LHCN-M2 (cell line): ENCODE measurements at regions not wholly inside any gene's neighbourhood (a gene's known extent, or its start where the extent isn't known, plus 50 kb on each side); places are given as distances from the start of the nearest gene placed in this dataset.
"Not testable (repeated sequence)": the region's sequence is repeated elsewhere in the genome, so short reads cannot be mapped to it uniquely, and the experiment has no call there.

Experiments used
- DNase-seq: peaks from one replicate; pipeline ENCODE4 v3.0.0-alpha.2; 2012; ENCODE audit warnings: low read depth

DNA sequence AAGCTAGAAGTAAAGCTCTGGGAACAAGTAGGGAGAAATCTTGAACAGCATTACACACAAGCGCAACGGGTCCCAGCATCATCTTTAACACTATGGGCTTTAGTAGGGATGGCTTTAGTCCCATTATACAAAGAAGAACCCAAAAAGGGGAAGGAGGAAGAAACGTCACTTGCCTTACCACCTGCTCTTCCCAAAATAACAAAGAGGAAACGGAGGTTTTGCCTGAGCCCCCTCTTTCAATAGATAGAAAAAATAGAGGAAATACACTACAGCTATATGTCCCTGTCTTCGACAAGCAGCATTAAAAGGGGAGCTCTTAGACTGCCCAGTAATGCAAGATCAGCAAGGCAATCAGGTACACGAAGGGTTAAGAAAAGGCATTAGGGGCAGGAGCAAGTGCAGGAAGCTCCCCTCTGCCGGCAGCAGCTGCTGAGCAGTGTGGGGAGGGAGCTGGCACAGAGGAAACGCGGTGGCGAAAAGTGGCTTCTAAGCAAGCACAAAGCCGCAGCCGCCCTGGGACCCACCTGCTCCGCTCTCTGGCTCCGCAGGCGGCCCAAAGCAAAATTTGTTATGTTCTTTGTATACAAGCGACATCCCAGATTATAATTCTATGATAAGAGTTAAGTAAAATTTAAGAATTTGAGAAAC, 1172.4 kb downstream of the TMEM121 start:
- DNase-seq, result not testable (repeated sequence)

DNA sequence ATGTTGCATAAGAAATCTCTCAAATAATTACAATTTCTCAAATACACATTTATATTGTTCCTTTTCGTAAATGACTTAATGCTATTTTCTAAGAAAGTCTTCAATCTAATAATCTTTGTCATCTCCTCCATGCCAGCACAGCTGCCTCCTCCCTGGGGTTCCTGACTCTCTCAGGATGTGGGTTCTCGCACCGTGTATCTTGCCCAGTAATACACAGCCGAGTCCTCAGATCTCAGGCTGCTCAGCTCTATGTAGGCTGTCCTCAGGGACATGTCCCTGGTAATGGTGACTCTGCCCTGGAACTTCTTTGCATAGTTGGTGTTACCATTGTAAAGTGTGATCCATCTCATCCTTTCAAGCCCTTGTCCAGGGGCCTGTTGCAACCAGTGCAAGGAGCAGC, 1177.3 kb downstream of the TMEM121 start:
- DNase-seq, result not testable (repeated sequence)

DNA sequence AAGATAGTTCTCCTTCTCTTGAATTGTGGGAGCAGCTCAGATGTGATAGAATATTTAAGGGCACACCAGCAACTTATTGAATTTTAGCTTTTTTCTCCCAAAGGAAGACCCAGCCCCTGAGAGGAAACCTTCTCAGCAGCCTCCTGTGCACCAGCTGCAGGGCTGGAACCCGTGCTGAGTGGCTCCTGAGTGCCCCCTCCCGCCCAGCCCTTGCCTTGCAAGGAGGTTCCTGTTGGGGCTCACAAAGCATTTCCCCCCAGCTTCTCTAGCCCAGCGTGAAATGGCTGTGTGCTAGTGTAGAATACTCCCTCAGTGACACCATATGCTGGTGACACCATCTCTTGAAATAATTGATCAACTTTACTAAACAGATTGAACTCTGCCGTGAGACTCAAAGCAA, 1180.1 kb downstream of the TMEM121 start:
- not testable (repeated sequence) for DNase-seq

DNA sequence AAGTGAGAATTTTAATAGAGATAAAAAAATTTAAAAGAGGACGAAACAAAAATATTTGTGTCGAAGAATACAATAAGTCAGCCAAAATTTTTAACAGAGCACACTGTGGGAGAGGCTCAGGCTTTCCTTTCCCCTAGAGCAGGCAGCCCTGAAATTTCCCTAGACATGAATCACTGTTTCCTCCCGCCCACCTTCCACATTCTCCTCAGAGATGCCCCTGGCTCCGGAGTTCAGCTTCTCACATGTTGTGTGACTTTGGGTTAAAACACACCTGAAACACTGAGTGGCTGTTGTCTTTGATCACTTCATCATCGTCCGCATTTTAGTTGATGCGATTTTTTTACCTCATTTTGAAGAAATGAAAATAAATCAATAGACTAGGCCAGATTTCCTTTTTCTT, 1183.8 kb downstream of the TMEM121 start:
- DNase-seq, result not testable (repeated sequence)

DNA sequence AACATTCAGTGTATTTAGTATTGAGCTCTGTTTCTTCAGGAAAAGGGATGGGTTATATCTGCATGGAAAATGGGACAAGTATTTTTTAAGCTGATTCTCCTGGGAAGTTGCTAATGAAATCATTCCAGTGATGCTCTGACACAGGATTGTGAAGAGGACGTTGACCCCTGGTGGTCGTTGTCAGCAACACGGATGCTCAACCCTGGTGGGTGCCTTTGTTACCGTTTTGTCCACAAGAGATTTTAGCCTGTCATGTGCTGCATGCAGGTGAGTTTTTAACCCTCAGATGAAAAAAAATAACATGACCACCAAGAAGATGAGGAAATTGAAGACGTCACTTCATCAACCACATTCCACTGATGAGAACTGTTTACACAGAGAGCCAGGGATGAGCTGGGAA, 1186.1 kb downstream of the TMEM121 start:
- DNase-seq, result not testable (repeated sequence)

DNA sequence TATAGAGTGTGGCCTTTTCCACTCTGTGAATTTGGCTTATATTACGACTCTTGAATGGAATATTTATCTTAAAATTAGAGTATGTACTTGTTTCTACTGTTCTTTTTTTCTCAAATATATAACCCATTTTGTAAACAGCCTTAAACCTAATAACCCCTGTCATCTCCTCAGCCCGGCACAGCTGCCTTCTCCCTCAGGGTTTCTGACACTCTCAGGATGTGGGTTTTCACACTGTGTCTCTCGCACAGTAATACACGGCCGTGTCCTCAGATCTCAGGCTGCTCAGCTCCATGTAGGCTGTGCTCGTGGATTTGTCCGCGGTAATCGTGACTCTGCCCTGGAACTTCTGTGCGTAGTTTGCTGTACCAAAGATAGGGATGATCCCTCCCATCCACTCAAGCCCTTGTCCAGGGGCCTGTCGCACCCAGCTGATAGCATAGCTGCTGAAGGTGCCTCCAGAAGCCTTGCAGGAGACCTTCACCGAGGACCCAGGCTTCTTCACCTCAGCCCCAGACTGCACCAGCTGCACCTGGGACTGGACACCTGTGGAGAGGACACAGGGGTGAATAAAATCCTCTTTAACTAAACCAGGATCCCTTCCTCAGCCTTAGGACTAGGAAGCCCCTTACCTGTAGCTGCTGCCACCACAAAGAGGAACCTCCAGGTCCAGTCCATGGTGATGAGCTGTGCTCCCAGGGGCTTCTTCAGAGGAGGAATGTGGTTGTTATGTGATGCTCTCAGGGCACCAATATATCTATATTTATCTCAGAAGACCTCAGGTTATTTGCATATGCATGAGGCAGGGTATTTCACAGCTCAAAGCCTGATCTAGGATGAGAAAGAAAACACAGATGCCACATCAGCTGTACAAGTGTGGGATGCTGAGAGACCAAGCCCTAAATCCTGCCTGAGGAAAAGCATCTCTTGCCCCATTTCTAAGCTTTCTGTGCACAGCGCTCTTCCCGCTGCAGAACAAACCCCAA, 1188.4 kb downstream of the TMEM121 start:
- not testable (repeated sequence) for DNase-seq

DNA sequence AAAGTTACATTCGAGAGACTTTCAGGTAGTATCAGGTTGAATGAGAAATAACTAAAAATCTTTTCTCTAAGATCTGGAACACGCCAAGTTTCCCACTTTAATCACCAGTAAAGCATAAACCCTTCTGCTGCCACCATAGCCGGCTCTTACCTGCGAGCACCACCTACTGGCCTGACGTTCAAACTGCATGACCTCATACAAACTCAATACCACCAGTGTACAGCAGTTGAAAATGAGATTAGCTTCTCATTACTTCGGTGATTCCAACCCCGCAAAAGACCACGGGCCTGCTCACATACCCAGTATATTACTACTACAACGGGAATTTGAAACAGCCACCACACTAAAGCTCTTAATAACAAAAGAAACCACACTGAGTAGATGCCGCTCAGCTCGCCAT, 1191.2 kb downstream of the TMEM121 start:
- DNase-seq, result not testable (repeated sequence)

DNA sequence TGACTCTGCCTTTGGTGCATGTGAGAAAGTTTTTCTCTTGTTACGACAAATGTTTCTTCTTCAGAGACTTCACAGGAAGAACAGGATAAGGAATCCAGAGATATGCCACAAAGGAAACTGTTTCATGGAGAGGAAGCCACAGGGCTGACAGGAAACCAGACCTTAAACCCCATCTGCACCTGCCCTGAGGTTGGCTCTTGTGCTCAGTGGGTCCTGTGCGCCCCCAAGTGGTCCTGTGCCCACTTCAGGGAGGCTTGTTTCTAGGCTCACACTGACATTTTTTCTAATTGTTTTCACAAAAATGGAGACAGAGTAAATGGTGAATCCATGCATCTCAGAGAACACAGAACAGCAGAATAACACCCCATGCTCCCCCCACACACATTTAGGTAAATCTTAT, 1193.5 kb downstream of the TMEM121 start:
- not testable (repeated sequence) for DNase-seq

DNA sequence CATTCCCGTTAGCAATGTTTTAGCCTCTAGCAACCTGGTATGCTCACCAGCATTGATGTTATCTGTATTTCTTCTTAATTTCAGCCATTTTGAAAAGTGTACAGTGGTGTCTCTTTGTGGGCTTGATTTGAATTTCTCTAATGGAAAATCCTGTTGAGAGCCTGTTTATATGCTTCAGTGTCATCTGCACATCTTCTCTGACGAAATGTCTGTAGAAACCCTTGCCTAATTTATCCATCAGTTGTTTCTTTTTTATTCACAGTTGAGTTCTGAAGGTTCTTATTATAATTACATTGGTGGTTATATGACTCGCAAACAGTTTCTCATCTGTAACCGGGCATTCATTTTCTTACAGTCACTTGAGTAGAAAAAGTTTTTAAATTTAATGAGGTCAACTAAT, 1195.5 kb downstream of the TMEM121 start:
- DNase-seq, result not testable (repeated sequence)

DNA sequence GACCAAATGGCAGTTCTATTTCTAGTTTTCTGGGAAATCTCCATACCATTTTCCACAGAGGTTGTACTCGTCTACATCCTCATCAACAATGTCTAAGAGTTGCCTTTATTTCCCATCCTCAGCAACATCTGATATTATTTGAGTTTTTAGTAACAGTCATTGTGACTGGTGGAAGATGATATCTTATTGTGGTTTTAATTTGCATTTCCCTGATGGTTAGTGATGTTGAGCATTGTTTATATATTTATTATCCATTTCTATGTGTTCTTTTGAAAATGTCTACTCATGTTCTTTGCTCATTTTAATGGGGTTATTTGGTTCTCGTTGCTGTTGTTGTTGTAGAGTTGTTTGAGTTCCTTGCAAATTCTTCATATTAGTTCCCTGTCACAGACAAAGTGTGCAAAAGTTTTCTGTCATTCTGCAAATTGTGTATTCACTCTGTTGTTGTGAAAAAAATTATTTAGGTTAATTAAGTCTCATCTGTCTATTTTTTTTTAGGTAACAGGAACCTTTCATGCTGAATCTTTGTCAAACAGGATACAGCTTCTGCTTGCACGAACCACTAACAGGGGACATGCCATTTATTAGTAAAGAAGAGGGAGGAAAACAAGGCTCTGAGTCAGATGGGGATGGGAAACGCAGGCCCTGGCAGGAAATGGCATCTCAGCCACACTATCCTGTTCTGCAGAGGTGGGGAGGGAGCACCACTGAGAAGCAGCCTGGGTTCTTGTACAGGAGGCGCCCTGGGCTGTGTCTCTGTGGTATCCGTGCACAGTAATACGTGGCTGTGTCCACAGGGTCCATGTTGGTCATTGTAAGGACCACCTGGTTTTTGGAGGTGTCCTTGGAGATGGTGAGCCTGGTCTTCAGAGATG, 1196.7 kb downstream of the TMEM121 start:
- DNase-seq, result not testable (repeated sequence)

DNA sequence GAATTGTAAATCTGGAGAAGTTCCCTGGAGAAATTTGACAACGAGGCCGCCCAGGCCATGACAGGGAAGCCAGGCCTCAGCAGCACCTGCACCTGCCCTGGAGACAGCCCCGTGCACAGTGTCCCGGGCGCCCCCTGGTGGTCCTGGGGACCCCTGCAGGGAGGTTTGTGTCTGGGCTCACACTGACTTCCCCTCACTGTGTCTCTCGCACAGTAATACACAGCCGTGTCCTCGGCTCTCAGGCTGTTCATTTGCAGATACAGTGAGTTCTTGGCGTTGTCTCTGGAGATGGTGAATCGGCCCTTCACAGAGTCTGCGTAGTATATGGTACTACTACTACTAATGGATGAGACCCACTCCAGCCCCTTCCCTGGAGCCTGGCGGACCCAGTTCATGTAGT, 1201.6 kb downstream of the TMEM121 start:
- DNase-seq, result not testable (repeated sequence)

DNA sequence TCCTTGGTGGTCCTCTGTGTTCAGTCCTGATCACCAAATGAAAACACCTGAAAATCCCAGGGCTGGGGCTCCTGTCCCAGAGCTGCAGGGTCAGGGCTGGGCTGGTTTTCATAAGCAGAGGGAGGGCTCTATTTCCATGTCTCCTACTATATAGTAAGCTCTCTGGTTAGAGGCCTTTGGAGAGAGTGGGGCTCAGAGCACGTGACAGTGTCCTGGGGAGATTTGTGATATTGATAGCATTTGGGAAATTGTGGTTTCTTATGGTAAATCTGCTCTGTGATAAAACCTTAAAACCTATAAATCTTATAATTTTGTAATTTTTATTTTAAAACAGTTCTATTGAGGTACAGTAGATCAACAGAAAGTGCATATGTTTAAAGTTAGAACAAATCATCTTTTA, 1202.2 kb downstream of the TMEM121 start:
- DNase-seq, result no peak

DNA sequence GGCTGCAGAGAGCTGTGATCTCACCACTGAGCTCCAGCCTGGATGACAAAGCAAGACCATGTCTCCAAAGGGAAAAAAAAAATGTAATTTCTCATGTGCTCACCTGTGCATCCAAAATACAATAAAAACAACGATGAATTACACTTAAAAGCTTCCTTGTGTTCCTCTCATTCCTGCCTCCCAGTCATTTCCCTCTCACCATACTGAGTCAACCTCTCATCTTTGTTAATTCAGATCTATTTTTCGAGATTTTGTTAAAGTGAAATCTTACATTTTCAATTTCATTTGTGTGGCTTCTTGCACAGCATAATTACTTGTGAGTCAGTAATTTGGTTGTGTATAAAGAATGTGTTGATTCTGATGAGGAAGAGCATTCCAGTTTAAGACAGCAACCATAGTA, 1203.2 kb downstream of the TMEM121 start:
- no peak for DNase-seq

DNA sequence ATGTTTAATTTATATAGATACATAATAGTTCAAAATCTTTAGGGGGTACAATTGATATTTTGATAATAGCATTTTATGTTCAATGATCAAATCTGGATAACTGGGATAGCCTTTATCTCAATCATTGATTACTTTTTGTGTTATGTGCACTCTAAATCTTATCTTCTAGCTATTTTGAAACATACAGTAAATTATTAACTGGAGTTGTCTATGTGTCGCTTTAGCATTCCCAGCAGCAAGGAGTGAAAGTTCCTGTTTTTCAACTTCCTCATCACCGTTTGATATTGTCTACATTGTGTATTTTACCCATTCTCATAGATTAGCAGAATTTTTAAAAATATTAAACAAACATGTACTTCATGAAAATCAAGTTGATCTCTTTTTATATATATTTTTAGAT, 1207.4 kb downstream of the TMEM121 start:
- no peak for DNase-seq

DNA sequence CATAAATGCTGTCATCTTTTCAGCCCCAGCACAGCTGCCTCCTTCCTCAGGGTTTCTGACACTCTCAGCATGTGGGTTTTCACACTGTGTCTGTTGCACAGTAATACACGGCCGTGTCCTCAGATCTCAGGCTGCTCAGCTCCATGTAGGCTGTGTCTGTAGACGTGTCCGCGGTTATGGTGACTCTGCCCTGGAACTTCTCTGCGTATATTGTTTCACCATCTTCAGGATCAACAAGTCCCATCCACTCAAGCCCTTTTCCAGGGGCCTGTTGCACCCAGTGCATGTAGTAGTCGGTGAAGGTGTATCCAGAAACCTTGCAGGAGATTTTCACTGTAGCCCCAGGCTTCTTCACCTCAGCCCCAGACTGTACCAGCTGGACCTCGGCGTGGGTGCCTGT, 1210.6 kb downstream of the TMEM121 start:
- no peak for DNase-seq

DNA sequence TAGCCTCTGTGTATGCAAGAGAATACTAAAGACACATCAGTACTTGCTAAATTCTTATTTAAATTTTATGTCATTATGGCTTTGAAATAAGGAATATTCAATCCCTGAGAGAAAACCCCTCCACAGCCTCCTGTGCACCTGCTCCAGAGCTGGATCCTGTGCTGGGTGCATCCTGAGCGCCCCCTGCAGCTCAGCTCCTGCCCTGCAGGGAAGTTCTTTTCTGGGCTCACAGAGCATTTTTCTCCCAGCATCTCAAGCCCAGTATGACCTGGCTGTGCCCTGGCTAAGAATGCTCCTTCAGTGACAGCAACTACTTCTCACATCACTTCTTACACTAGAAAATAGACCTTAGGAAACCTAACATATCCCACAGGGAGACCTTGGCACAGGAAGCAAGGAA, 1211.7 kb downstream of the TMEM121 start:
- DNase-seq, result no peak

DNA sequence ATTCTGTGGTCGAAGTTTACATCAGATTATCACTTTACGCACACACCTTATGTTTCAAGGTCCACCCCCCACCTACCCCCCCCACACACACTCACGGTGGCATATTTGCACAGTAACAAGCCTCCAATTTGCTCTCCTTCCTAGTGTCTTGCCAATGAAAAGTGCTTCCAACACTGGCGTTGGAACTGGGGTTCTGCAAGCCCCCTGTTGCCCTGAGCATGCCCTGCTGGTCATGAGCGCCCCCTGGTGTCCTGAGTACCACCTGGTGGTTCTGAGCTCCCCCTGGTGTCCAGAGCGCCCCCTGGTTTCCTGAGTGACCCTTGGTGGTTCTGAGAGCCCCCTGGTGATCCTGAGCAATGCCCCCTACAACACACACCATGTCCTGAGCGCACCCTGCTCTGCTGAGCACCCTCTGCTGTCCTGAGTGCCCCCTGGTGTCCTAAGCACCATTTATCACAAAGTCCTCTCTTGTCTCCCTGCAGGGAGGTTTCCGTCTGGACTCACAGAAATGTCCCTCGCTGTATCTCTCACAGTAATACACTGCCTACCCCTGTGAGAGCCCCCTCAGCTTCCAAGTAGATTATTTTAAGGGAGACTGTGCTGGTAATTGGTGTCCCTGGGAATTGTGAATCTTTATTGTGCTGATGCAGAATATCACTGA, 1212.3 kb downstream of the TMEM121 start:
- DNase-seq, result not testable (repeated sequence)

DNA sequence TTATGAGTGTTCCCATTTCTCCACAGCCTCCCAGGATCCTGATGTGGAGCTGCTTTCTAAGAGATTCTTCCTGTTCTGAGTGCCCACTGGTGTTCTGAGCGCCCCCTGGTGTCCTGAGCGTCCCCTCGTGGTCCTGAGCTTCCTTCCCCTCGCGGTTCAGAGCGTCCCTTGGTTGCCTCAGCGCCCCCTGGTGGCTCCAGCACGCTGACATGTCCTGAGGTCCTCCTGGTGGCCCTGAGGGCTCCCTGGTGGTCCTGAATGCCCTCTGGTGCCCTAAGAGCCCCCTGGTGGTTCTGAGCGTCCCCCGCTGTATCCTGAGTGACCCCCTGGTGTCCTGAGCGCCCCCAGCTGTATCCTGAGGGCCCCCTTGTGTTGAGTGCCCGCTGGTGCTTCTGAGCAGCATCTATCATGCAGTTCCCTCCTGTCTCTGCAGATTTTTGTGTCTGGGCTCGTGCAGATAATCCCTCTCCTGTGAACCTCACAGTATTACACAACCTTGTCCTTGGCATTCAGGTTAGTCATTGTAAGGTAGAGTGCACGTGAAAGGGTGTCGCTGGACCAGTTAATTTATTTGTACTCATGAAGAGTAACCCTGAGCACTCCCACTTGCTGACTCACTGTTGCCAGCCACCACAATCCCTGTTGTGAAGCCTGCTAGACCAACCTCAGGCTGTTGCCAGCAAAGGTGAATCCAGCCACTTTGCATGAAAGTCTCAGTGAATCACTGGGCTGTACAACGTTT, 1214.9 kb downstream of the TMEM121 start:
- not testable (repeated sequence) for DNase-seq

DNA sequence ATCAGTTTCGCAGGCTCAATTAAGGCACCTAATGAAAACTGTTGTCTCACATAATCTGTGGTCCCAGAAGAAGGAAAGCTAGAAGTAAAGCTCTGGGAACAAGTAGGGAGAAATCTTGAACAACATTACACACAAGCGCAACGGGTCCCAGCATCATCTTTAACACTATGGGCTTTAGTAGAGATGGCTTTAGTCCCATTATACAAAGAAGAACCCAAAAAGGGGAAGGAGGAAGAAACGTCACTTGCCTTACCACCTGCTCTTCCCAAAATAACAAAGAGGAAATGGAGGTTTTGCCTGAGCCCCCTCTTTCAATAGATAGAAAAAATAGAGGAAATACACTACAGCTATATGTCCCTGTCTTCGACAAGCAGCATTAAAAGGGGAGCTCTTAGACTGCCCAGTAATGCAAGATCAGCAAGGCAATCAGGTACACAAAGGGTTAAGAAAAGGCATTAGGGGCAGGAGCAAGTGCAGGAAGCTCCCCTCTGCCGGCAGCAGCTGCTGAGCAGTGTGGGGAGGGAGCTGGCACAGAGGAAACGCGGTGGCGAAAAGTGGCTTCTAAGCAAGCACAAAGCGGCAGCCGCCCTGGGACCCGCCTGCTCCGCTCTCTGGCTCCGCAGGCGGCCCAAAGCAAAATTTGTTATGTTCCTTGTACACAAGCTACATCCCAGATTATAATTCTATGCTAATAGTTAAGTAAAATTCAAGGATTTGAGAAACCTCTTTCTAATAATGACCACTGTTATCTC, 1218.8 kb downstream of the TMEM121 start:
- not testable (repeated sequence) for DNase-seq

DNA sequence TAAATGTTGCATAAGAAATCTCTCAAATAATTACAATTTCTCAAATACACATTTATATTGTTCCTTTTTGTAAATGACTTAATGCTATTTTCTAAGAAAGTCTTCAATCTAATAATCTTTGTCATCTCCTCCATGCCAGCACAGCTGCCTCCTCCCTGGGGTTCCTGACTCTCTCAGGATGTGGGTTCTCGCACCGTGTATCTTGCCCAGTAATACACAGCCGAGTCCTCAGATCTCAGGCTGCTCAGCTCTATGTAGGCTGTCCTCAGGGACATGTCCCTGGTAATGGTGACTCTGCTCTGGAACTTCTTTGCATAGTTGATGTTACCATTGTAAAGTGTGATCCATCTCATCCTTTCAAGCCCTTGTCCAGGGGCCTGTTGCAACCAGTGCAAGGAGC, 1223.7 kb downstream of the TMEM121 start:
- DNase-seq, result not testable (repeated sequence)
